C4-2B (cell line): ENCODE measurements at regions not wholly inside any gene's neighbourhood (a gene's known extent, or its start where the extent isn't known, plus 50 kb on each side); places are given as distances from the start of the nearest gene placed in this dataset.

Experiments used
- ZFX ChIP-seq: fragments of 450-650 bp; IDR thresholded peaks from 2 replicates; pipeline ENCODE4 v1.6.1; 2017
- TF ChIP-seq, protein P1 (sequence below): fragments of 450-650 bp; conservative IDR thresholded peaks from 2 replicates; pipeline ENCODE4 v1.5.1; 2017; ENCODE audit warnings: mild to moderate bottlenecking

DNA sequence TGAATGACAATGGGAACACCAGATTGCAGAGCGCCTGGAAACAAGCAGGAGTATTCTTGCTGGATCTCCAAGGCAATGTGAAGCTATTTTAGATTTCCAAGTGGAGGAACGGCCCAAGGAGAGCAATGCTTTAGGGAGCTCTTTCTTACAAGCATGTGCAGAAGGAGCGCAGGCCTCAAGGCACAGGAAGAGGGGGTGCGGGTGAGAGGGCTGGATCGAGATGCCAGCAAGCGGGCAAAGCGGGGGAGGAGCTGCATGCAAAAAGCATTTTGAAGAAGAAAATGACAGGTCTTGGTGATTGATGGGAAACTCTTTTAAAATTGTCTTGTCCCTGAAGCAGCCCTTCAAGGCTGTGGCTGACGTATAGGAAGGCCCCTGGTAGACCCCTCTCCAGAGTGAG is 171.9 kb downstream of the QRSL1 start:
- TF ChIP-seq, protein P1, sequence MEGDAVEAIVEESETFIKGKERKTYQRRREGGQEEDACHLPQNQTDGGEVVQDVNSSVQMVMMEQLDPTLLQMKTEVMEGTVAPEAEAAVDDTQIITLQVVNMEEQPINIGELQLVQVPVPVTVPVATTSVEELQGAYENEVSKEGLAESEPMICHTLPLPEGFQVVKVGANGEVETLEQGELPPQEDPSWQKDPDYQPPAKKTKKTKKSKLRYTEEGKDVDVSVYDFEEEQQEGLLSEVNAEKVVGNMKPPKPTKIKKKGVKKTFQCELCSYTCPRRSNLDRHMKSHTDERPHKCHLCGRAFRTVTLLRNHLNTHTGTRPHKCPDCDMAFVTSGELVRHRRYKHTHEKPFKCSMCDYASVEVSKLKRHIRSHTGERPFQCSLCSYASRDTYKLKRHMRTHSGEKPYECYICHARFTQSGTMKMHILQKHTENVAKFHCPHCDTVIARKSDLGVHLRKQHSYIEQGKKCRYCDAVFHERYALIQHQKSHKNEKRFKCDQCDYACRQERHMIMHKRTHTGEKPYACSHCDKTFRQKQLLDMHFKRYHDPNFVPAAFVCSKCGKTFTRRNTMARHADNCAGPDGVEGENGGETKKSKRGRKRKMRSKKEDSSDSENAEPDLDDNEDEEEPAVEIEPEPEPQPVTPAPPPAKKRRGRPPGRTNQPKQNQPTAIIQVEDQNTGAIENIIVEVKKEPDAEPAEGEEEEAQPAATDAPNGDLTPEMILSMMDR: no peak
- no peak for TF ChIP-seq ZFX
